ENCODE measurements at regions not wholly inside any gene's neighbourhood (a gene's known extent, or its start where the extent isn't known, plus 50 kb on each side); places are given as distances from the start of the nearest gene placed in this dataset.
"Not testable (repeated sequence)": the region's sequence is repeated elsewhere in the genome, so short reads cannot be mapped to it uniquely, and the experiment has no call there.

DNA sequence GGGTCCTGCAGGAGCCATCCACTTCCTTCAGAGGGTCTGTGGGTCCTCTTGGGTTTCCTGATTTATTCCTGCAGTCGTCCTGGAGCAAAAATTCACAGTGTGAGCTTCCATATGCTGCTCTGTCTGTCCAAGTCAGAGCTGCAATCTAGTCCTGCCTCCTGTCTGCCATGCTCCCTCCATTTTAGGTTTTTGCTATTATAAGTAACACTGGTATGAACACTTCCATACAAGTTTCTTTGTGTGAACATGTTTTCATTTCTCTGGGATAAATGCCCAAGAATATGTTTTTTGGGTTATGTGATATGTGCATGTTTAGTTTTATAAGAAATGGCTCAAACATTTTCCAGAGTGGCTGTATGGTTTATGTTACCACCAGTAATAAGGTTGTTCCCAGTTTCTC lies 188.1 kb downstream of the ACTR3B start:
- H3K27ac ChIP-seq, result no peak overlapping the region
- no peaks in the 10 kb centered on the region for H3K36me3 ChIP-seq
- DNase-seq (ENCODE audit: low spot score in 2 of 2), result no peak
- no peaks in the 10 kb centered on the region for H3K4me1 ChIP-seq
- intact Hi-C loops (cut with DNase I; ENCODE audit: low total_unique reads), result no loop called here
- H3K27me3 ChIP-seq, result no peaks in the 10 kb centered on the region
- H3K4me3 ChIP-seq, result no peak overlapping the region
- TF ChIP-seq POLR2A (IDR thresholded peaks at IDR 0.05) (no peak), POLR2AphosphoS5 (IDR thresholded peaks at IDR 0.05) (no peak)
- H3K9me3 ChIP-seq, result no peaks in the 10 kb centered on the region

DNA sequence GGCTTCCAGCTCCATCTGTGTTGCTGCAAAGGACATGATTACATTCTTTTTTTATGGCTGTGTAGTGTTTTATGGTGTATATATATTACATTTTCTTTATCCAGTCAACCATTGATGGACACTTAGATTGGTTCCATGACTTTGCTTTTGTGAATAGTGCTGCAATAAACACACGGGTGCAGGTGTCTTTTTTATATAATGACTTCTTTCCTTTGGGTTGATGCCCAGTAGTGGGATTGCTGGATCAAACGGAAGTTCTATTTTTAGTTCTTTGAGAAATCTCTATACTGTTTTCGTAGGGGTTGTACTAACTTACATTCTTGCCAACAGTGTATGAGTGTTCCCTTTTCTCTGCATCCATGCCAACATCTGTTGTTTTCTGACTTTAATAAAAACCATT lies 189.7 kb downstream of the ACTR3B start:
- no peak for DNase-seq (ENCODE audit: low spot score in 2 of 2)
- TF ChIP-seq POLR2A (IDR thresholded peaks at IDR 0.05) (no peak), POLR2AphosphoS5 (IDR thresholded peaks at IDR 0.05) (no peak)
- TF ChIP-seq, protein P1, sequence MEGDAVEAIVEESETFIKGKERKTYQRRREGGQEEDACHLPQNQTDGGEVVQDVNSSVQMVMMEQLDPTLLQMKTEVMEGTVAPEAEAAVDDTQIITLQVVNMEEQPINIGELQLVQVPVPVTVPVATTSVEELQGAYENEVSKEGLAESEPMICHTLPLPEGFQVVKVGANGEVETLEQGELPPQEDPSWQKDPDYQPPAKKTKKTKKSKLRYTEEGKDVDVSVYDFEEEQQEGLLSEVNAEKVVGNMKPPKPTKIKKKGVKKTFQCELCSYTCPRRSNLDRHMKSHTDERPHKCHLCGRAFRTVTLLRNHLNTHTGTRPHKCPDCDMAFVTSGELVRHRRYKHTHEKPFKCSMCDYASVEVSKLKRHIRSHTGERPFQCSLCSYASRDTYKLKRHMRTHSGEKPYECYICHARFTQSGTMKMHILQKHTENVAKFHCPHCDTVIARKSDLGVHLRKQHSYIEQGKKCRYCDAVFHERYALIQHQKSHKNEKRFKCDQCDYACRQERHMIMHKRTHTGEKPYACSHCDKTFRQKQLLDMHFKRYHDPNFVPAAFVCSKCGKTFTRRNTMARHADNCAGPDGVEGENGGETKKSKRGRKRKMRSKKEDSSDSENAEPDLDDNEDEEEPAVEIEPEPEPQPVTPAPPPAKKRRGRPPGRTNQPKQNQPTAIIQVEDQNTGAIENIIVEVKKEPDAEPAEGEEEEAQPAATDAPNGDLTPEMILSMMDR (IDR thresholded peaks at IDR 0.05), result no peak
- intact Hi-C loops (cut with DNase I; ENCODE audit: low total_unique reads), result no loop called here
- H3K27me3 ChIP-seq, result no peaks in the 10 kb centered on the region
- H3K27ac ChIP-seq, result no peak overlapping the region
- no peaks in the 10 kb centered on the region for H3K9me3 ChIP-seq
- H3K36me3 ChIP-seq, result no peaks in the 10 kb centered on the region
- H3K4me3 ChIP-seq, result no peak overlapping the region
- no peaks in the 10 kb centered on the region for H3K4me1 ChIP-seq

DNA sequence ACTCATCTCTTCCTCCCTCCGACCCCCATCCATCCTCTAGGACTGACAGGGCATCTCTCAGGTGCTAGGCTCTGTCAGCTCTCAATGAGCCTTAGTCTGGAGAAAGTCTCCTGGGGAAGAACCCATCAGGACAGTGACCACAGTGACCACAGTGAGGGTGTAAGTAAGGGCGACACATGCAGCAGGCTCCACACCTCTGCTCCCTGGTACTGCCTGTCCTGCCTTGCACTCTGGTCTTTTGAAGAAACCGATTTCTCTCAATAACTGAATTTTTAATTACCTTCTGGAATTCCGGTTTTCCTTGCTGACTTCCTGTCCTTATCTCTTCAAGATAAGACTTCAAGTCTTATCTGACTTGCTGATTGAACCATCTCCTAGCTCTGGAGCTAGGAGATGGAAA lies 190.2 kb downstream of the ACTR3B start:
- Histone ChIP-seq H3K4me3 (no peak overlapping the region), H3K9me3 (no peaks in the 10 kb centered on the region), H3K4me1 (no peaks in the 10 kb centered on the region), H3K36me3 (no peaks in the 10 kb centered on the region), H3K27ac (no peak overlapping the region), H3K27me3 (no peaks in the 10 kb centered on the region)
- intact Hi-C loops (cut with DNase I; ENCODE audit: low total_unique reads), result no loop called here
- TF ChIP-seq POLR2A (IDR thresholded peaks at IDR 0.05) (no peak), POLR2AphosphoS5 (IDR thresholded peaks at IDR 0.05) (no peak)
- TF ChIP-seq, protein P1 (IDR thresholded peaks at IDR 0.05), result no peak
- DNase-seq (ENCODE audit: low spot score in 2 of 2), result no peak

DNA sequence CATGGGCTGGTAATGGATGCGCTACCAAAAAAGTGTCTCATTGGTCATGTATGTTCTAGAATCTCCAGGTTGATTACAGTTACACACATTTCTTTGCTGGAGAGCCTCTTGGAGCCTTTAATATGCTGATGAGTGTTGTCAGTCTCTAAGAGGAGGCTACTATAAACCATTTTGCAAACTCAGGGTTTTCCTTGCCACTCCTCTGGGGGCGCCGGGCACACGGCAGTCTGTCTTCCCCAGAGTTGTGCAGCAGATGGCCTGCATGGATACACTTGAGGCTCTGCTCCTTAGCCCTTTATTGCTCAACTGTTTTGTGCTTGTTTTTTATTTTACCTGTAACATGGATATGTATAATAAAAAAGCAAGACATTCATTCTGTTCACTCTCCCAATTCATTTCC lies 196.5 kb downstream of the ACTR3B start:
- no peaks in the 10 kb centered on the region for H3K4me1 ChIP-seq
- intact Hi-C loops (cut with DNase I; ENCODE audit: low total_unique reads), result no loop called here
- peaks cover 0 to 2% of the 10 kb centered on the region in 2 donors for H3K9me3 ChIP-seq
- no peak overlapping the region for H3K27ac ChIP-seq
- no peak overlapping the region for H3K4me3 ChIP-seq
- no peaks in the 10 kb centered on the region for H3K27me3 ChIP-seq
- no peak for TF ChIP-seq POLR2AphosphoS5 (IDR thresholded peaks at IDR 0.05)
- no peak for TF ChIP-seq POLR2A (IDR thresholded peaks at IDR 0.05)
- TF ChIP-seq, protein P1 (IDR thresholded peaks at IDR 0.05), result no peak
- DNase-seq (ENCODE audit: low spot score in 2 of 2), result no peak
- H3K36me3 ChIP-seq, result no peaks in the 10 kb centered on the region

DNA sequence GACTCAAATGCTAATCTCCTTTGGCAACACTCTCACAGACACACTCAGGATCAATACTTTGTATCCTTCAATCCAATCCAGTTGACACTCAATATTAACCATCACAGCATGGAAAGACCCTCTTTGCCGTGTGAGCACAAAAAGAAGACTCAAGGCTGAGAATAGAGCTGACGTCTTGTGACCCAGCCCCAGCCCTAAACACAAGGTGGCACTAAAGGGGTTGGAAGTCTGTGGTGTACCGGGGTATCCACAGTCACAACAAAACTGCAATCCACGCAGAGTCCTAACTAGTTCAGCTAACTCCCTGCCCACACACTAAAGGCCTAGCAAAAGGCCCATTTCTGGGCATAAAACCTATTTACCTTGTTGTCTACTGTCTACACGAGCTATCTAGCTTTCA lies 200.1 kb downstream of the ACTR3B start:
- Histone ChIP-seq H3K4me1 (no peaks in the 10 kb centered on the region), H3K27me3 (no peaks in the 10 kb centered on the region), H3K9me3 (peaks cover 0 to 12% of the 10 kb centered on the region in 2 donors), H3K27ac (no peak overlapping the region), H3K36me3 (no peaks in the 10 kb centered on the region), H3K4me3 (no peak overlapping the region)
- no peak for DNase-seq (ENCODE audit: low spot score in 2 of 2)
- no peak for TF ChIP-seq POLR2A (IDR thresholded peaks at IDR 0.05)
- TF ChIP-seq POLR2AphosphoS5 (IDR thresholded peaks at IDR 0.05), result no peak
- TF ChIP-seq, protein P1 (IDR thresholded peaks at IDR 0.05), result no peak
- intact Hi-C loops (cut with DNase I; ENCODE audit: low total_unique reads), result no loop called here

DNA sequence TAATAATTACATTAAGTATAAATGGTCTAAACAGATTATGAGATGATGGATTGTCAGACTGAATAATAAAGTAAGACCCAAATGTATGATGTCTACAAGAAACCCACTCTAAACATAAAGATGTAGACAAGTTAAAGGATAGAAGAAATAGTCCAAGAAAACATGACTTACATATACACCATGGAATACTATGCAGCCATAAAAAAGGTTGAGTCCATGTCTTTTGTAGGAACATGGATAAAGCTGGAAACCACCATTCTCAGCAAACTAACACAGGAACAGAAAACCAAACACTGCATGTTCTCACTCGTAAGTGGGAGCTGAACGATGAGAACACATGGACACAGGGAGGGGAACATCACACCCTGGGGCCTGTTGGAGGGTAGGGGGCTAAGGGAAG lies 202.2 kb downstream of the ACTR3B start:
- H3K4me1 ChIP-seq; intact Hi-C loops (cut with DNase I; ENCODE audit: low total_unique reads); H3K27me3 ChIP-seq; DNase-seq (ENCODE audit: low spot score in 2 of 2); H3K36me3 ChIP-seq; H3K4me3 ChIP-seq; H3K27ac ChIP-seq: not testable (repeated sequence)
- H3K9me3 ChIP-seq, result peaks cover 0 to 12% of the 10 kb centered on the region in 2 donors
